ENCODE measurements at regions not wholly inside any gene's neighbourhood (a gene's known extent, or its start where the extent isn't known, plus 50 kb on each side); places are given as distances from the start of the nearest gene placed in this dataset.

DNA sequence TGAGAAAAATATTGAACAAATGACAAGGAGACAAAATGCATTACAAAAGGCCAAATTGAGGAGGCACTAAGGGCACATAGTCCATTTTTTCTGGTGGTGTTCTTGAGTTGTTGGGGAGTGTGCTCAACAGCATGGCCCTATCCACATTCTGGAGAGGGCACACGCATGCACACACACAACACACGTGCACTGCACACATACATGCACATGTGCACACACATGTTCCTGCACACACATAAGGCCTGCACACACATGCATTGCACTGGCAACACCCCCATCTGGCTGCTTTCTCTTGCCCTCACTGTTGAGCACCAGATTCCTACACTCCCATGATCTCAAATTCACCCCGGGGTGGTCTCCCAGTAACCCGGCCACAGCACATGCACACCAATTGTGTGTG lies 659.2 kb upstream of the RAB6C start:
- Mint-ChIP-seq H3K9me3 (no peaks in the 10 kb centered on the region), H3K4me3 (no peak overlapping the region), H3K27me3 (ENCODE audit: low read depth) (peaks cover 4% of the 10 kb centered on the region), H3K36me3 (ENCODE audit: low read depth) (no peaks in the 10 kb centered on the region), H3K4me1 (peaks cover 5% of the 10 kb centered on the region), H3K27ac (no peak overlapping the region)
- TF ChIP-seq, protein P1, sequence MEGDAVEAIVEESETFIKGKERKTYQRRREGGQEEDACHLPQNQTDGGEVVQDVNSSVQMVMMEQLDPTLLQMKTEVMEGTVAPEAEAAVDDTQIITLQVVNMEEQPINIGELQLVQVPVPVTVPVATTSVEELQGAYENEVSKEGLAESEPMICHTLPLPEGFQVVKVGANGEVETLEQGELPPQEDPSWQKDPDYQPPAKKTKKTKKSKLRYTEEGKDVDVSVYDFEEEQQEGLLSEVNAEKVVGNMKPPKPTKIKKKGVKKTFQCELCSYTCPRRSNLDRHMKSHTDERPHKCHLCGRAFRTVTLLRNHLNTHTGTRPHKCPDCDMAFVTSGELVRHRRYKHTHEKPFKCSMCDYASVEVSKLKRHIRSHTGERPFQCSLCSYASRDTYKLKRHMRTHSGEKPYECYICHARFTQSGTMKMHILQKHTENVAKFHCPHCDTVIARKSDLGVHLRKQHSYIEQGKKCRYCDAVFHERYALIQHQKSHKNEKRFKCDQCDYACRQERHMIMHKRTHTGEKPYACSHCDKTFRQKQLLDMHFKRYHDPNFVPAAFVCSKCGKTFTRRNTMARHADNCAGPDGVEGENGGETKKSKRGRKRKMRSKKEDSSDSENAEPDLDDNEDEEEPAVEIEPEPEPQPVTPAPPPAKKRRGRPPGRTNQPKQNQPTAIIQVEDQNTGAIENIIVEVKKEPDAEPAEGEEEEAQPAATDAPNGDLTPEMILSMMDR (IDR thresholded peaks at IDR 0.05; ENCODE audit: unreplicated experiment in 3 of 3) = no peak

GRCh38 chr2:129324349-129324748 lies 655.1 kb upstream of the RAB6C start:
- TF ChIP-seq, protein P1 (IDR thresholded peaks at IDR 0.05; ENCODE audit: unreplicated experiment in 3 of 3) = no peak
- Mint-ChIP-seq H3K9me3 (peaks cover 5% of the 10 kb centered on the region), H3K27ac (no peak overlapping the region), H3K4me3 (no peak overlapping the region), H3K4me1 (no peaks in the 10 kb centered on the region), H3K27me3 (ENCODE audit: low read depth) (peaks cover 4% of the 10 kb centered on the region), H3K36me3 (ENCODE audit: low read depth) (no peaks in the 10 kb centered on the region)

DNA sequence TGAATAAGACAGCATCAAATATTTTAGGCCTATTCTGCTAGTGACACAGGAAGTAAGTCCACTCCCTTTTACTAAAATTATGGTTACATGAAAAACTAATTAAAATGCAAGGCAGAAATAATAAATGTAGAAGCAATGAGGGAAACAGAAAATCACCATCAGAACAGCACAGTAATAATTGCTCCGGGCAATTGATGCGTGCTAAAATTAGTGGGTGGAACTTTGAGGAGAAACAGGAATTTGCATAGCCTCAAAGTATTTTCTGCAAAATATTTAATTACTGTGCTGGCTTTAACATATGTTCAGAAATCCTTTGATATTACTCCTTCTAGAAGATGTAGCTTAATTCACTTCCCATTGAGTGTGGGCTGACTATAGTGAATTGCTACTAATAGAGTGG lies 654.3 kb upstream of the RAB6C start:
- Mint-ChIP-seq H3K36me3 (ENCODE audit: low read depth) (no peaks in the 10 kb centered on the region), H3K9me3 (peaks cover 6% of the 10 kb centered on the region), H3K27me3 (ENCODE audit: low read depth) (peaks cover 4% of the 10 kb centered on the region), H3K27ac (no peak overlapping the region), H3K4me3 (no peak overlapping the region), H3K4me1 (no peaks in the 10 kb centered on the region)
- TF ChIP-seq, protein P1 (IDR thresholded peaks at IDR 0.05; ENCODE audit: unreplicated experiment in 3 of 3) = no peak

GRCh38 chr2:129329574-129329973 lies 649.9 kb upstream of the RAB6C start:
- Mint-ChIP-seq H3K4me3 (no peak overlapping the region), H3K27me3 (ENCODE audit: low read depth) (peaks cover under 1% of the 10 kb centered on the region), H3K27ac (no peak overlapping the region), H3K9me3 (peaks cover 11% of the 10 kb centered on the region), H3K4me1 (peaks cover 6% of the 10 kb centered on the region), H3K36me3 (ENCODE audit: low read depth) (no peaks in the 10 kb centered on the region)
- TF ChIP-seq, protein P1 (IDR thresholded peaks at IDR 0.05; ENCODE audit: unreplicated experiment in 3 of 3) = no peak

DNA sequence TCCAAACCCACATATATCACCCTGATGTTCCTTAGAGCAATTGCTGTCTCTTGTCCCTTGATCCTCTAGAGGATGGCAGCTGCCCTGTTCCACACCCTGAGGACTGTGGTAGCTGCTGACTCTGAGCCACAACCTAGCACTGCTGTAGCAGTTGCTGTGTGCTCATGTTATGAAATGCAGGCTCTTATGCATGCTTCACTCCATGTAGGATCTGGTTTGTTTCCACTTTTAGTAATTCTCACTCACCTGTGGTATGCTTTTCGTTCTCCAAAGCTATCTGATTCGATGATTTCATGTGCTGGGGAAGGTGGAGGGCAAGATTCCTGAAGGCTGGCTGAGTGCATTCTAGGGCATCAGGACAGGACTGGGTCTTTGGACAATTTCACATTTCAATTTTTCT lies 649.0 kb upstream of the RAB6C start:
- Mint-ChIP-seq H3K4me3 (no peak overlapping the region), H3K4me1 (peaks cover 8% of the 10 kb centered on the region), H3K36me3 (ENCODE audit: low read depth) (no peaks in the 10 kb centered on the region), H3K27me3 (ENCODE audit: low read depth) (no peaks in the 10 kb centered on the region), H3K9me3 (peaks cover 11% of the 10 kb centered on the region), H3K27ac (no peak overlapping the region)
- TF ChIP-seq, protein P1 (IDR thresholded peaks at IDR 0.05; ENCODE audit: unreplicated experiment in 3 of 3) = no peak

DNA sequence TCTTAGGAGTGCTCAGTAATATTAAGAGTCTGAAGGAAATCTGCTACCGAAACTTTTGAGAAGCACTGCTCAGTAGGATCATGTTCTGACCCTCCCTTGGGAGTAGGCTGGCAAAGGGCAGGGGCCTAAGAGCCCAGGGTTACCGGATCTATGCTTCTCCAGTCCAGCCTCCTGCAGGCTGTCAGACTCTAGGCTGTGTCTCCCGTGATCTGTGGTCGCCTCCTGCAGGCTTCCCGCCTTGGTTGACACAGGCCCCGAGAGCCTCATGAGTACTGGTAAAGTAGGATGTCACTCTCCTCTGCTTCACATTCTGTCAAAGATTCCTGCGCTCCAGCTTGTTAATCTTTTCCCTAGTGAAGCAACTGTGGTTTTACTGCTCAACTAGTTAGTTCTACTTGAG lies 647.8 kb upstream of the RAB6C start:
- Mint-ChIP-seq H3K4me1 (peaks cover 17% of the 10 kb centered on the region), H3K4me3 (no peak overlapping the region), H3K9me3 (peaks cover 15% of the 10 kb centered on the region), H3K27me3 (ENCODE audit: low read depth) (no peaks in the 10 kb centered on the region), H3K27ac (no peak overlapping the region), H3K36me3 (ENCODE audit: low read depth) (no peaks in the 10 kb centered on the region)
- TF ChIP-seq, protein P1 (IDR thresholded peaks at IDR 0.05; ENCODE audit: unreplicated experiment in 3 of 3) = no peak

Data from nephron (organoid).